D721Med (cell line): ENCODE measurements at regions not wholly inside any gene's neighbourhood (a gene's known extent, or its start where the extent isn't known, plus 50 kb on each side); places are given as distances from the start of the nearest gene placed in this dataset.
"Not testable (repeated sequence)": the region's sequence is repeated elsewhere in the genome, so short reads cannot be mapped to it uniquely, and the experiment has no call there.

Experiments
- DNase-seq: peaks from one replicate; pipeline ENCODE4 v3.0.0; 2011; ENCODE audit warnings: low spot score; ENCODE audit not compliant: insufficient read length
- FAIRE-seq: peaks from 2 replicates; lab custom pipeline; 2011; peaks lifted over from hg19 to GRCh38; lab: Jason Lieb, UNC
- TF ChIP-seq, protein P1 (sequence below): IDR thresholded peaks from 2 replicates; pipeline ENCODE4 v1.5.1; 2012; ENCODE audit warnings: mild to moderate bottlenecking, control low read depth; ENCODE audit not compliant: insufficient read depth; ENCODE audit errors: missing control alignments

DNA sequence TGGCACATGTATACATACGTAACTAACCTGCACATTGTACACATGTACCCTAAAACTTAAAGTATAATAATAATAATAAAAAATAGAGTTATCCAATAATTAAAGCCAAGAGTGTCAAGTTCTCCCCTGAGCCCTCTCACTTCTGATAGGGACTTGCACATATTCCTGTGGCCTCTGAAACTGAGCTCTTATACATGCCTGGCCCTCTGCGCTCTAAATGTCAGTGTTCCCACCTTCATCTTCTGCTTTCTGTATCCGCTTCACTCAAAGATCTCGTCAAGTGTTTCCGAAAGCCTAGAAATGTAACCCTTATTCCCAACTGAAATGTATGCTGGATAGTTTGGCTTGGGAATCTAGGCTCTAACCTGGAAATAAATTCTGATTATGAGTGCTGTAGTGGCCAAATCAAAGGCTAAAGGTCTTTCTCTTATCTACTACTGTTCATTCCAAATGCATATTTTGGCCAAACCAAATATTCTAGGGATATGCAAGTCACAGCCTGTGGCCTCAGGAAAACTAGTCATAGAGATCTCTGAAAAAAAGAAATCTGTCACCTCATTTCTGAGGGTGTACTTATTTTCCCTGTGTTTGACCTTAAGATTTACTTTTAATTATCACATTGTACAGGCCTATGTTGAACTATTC lies 99.5 kb upstream of the LYPLAL1 start:
- TF ChIP-seq, protein P1, sequence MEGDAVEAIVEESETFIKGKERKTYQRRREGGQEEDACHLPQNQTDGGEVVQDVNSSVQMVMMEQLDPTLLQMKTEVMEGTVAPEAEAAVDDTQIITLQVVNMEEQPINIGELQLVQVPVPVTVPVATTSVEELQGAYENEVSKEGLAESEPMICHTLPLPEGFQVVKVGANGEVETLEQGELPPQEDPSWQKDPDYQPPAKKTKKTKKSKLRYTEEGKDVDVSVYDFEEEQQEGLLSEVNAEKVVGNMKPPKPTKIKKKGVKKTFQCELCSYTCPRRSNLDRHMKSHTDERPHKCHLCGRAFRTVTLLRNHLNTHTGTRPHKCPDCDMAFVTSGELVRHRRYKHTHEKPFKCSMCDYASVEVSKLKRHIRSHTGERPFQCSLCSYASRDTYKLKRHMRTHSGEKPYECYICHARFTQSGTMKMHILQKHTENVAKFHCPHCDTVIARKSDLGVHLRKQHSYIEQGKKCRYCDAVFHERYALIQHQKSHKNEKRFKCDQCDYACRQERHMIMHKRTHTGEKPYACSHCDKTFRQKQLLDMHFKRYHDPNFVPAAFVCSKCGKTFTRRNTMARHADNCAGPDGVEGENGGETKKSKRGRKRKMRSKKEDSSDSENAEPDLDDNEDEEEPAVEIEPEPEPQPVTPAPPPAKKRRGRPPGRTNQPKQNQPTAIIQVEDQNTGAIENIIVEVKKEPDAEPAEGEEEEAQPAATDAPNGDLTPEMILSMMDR, result no peak
- FAIRE-seq (no peak), DNase-seq (no peak)

DNA sequence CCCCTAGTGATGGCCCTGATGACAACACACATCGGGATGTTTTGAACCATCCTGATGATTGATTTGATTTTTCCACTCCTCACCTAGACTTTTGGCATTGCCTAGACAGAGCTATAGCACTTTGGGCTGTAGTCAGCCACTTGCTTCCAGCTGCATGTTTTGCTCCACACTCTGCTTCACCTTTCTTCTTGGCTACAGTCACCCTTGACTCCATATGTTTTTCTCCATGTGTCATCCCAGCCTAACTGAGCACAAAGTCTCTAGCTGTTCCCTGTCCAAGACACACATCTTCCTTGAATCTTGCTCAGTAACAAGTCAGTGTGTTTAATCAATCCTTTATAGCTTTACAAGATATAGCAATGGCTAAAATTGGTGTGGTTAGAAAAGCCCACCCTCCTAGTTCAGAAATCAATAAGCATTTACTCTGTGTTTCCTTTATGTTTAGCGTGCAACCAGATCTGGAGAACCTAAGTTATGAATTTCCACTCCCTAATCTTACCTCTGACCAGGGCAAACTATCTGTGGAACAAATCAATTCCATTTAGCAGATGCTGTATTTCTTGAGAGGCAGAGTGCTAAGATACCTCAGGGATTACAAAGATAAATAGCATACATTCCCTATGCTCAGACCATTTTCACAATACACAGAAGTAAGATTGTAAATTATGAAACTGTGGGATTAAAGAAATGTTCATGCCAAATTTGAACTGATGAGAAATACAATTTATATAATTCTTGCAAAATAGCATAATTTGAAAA lies 98.4 kb upstream of the LYPLAL1 start:
- peak; percentile 46 for FAIRE-seq
- TF ChIP-seq, protein P1, result no peak
- DNase-seq, result no peak

GRCh38 chr1:219076326-219076937 lies 97.2 kb upstream of the LYPLAL1 start:
- DNase-seq (no peak), FAIRE-seq (no peak)
- TF ChIP-seq, protein P1, result no peak

GRCh38 chr1:219077767-219078166 lies 95.9 kb upstream of the LYPLAL1 start:
- FAIRE-seq, result peak; percentile 51
- DNase-seq, result not testable (repeated sequence)

DNA sequence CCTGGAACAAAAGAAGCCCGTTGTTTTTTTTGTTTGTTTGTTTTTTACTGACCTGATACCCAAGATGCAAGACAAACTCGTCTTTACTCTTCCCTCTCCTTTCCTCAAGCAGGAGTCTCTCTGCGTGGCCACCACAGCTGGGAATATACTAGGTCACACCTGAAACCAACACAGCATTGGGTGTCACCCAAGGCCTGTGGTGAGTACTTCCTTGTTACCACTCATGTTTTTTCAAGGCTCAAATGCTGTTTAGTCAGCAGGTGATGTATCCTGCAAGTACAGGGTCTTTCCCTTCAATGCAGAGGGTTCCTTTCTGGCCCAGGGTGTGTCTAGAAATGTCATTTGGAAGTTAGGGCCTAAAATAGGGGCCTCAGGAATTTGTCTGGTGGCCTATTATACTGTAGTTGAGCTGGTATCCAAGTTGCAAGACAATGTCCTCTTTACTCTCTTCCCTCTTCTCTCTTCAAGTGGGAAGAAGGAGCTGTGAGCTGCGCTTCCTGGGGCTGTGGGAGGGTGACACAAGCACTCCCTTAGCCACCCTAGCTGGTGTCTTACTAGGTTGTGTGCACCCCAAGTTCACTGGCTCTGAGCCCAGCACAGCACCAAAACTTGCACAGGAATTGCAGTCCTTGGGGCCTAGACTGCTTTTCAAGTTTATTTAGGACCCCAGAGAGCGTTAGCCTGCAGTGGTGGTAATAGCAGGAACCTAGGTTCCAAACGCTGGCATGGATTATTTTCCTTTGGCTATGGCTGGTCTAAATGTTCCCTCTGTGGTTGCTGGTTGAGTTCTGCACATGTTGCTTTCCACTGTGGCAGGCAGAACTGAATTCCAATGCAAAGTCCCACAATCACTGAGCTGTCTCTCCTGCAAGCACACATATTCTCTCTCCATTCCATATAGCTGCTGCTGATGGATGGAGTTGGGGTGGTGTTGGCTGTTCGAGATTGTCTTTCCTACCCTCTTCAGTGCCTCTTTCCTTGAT lies 91.4 kb upstream of the LYPLAL1 start:
- DNase-seq (no peak), FAIRE-seq (no peak)
- TF ChIP-seq, protein P1, result no peak

- TF ChIP-seq, protein P1, result no peak
- DNase-seq (no peak), FAIRE-seq (no peak)
Observed at GRCh38 chr1:219083631-219084030, 90.0 kb upstream of the LYPLAL1 start.

DNA sequence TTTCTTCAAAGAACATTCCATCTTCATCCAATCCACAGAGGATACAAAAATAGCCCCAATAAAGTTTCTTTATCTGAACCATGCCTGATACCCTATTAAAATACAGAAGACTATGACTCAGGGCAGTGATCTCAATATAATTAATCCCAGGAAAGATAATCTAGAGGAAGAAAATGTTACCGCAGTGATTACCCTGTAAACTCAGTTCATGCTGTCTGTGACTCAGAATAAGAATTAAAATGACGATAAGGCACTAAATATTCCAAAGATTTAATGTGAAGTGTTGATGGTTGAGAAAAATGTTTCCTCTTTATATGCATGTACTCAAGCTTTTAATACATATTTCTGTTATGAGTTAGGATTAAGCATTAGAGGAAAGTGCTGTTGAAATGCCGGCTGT lies 88.6 kb upstream of the LYPLAL1 start:
- DNase-seq (no peak), FAIRE-seq (peak; percentile 72)
- TF ChIP-seq, protein P1, result no peak
